ENCODE measurements at regions not wholly inside any gene's neighbourhood (a gene's known extent, or its start where the extent isn't known, plus 50 kb on each side); places are given as distances from the start of the nearest gene placed in this dataset.

GRCh38 chr2:123696021-123696420 lies 329.1 kb upstream of the CNTNAP5 start:
- TF ChIP-seq USF1 (IDR thresholded peaks at IDR 0.05; ENCODE audit: borderline replicate concordance, low read depth) (no peak), POLR2AphosphoS5 (IDR thresholded peaks at IDR 0.05; ENCODE audit: low read depth, low read length) (no peak), MAX (IDR thresholded peaks at IDR 0.05; ENCODE audit: low read depth) (no peak), EP300 (IDR thresholded peaks at IDR 0.05; ENCODE audit: borderline replicate concordance in 1 of 2, low read depth in 1 of 2, low read length in 1 of 2) (no peak), JUND (IDR thresholded peaks at IDR 0.05) (no peak), SMC3 (IDR thresholded peaks at IDR 0.05; ENCODE audit: low read depth, low read length) (no peak), RAD21 (IDR thresholded peaks at IDR 0.05; ENCODE audit: low read length) (no peak), CTCF (IDR thresholded peaks at IDR 0.05) (no peak)

Data from SK-N-SH (cell line).